Fibroblast of lung (primary cell): ENCODE measurements at regions not wholly inside any gene's neighbourhood (a gene's known extent, or its start where the extent isn't known, plus 50 kb on each side); places are given as distances from the start of the nearest gene placed in this dataset.

Experiments used
- DNase-seq, 2 donors: peaks; one replicate each; pipeline versions ENCODE4 v3.0.0 to v3.0.0-alpha.2; 2010; ENCODE audit warnings: low read depth in 2 of 2
- H2AFZ ChIP-seq: 2 replicates; pipeline ENCODE4 v1.5.1; 2012; ENCODE audit warnings: low read length, control low read depth, inconsistent platforms
- H3K27ac ChIP-seq: 2 replicates; pipeline ENCODE4 v1.5.1; 2011; ENCODE audit warnings: low read length, control low read depth; ENCODE audit not compliant: insufficient read depth
- H3K27me3 ChIP-seq: 2 replicates; pipeline ENCODE4 v1.5.1; 2011; ENCODE audit warnings: mild to moderate bottlenecking, low read length; ENCODE audit not compliant: control insufficient read depth, insufficient read depth
- H3K36me3 ChIP-seq: 2 replicates; pipeline ENCODE4 v1.5.1; 2011; ENCODE audit warnings: low read length; ENCODE audit not compliant: control insufficient read depth, insufficient read depth
- H3K4me1 ChIP-seq: 2 replicates; pipeline ENCODE4 v1.5.1; 2011; ENCODE audit warnings: low read length; ENCODE audit not compliant: control insufficient read depth, insufficient read depth; ENCODE audit errors: extremely low read depth
- H3K4me2 ChIP-seq: 2 replicates; pipeline ENCODE4 v1.5.1; 2011; ENCODE audit warnings: low read length, control low read depth; ENCODE audit not compliant: insufficient read depth; ENCODE audit errors: extremely low read depth
- H3K4me3 ChIP-seq, 4 experiments: fragments of 200-600 bp in 1 of 4; sonication (generic) in 1 of 4; replicated peaks in 1 of 4; 2 replicates each; pipeline ENCODE4 v1.5.1; 2011 to 2016; ENCODE audit warnings: low read length in 4 of 4, low read depth in 3 of 4, mild to moderate bottlenecking in 3 of 4, control low read depth in 2 of 4, inconsistent platforms in 1 of 4, mixed read lengths in 1 of 4; ENCODE audit not compliant: insufficient read depth in 1 of 4; ENCODE audit errors: control extremely low read depth in 1 of 4
- H3K79me2 ChIP-seq: 2 replicates; pipeline ENCODE4 v1.5.1; 2012; ENCODE audit warnings: mild to moderate bottlenecking, low read length, inconsistent platforms; ENCODE audit not compliant: control insufficient read depth, insufficient read depth
- H3K9ac ChIP-seq: 2 replicates; pipeline ENCODE4 v1.5.1; 2011; ENCODE audit warnings: mild to moderate bottlenecking, low read length, control low read depth; ENCODE audit not compliant: insufficient read depth
- H3K9me3 ChIP-seq: 2 replicates; pipeline ENCODE4 v1.5.1; 2012; ENCODE audit warnings: low read depth, low read length; ENCODE audit not compliant: control insufficient read depth, insufficient read depth
- H4K20me1 ChIP-seq: 2 replicates; pipeline ENCODE4 v1.5.1; 2011; ENCODE audit warnings: low read length; ENCODE audit not compliant: control insufficient read depth, insufficient read depth; ENCODE audit errors: extremely low read depth
- EZH2 ChIP-seq: IDR thresholded peaks from 2 replicates; pipeline ENCODE4 v1.5.1; 2012; ENCODE audit warnings: low read length, control low read depth, mild to moderate bottlenecking; ENCODE audit errors: missing control alignments
- TF ChIP-seq, protein P1 (sequence below), 2 donors: IDR thresholded peaks in 1 of 2; conservative IDR thresholded peaks in 1 of 2; 1 replicate in 1 of 2; 2 replicates in 1 of 2; pipeline ENCODE4 v1.5.1; 2011 to 2012; ENCODE audit warnings: low read length in 2 of 2, control low read depth in 1 of 2, inconsistent platforms in 1 of 2, low read depth in 1 of 2, mild to moderate bottlenecking in 1 of 2

DNA sequence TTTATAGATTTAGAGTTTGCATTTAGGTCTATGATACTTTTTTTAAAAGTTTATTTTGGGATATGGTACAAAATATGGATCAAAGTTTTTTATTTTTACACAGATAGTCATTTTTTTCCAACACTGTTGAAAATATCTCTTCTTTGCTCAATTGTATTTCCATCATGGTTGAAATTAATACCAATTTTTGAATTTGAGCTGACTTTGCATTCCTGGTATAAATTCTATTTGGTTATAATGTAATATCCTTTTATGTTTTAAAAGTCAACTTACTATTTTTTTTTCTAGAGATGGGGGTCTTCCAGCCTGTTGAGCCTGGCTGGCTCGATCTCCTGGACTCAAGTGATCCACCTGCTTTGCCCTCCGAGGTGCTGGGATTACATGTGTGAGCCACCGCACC is 620.1 kb downstream of the OLFM4 start:
- Histone ChIP-seq H2AFZ (no peak overlapping the region), H3K4me1 (no peaks in the 10 kb centered on the region), H4K20me1 (no peaks in the 10 kb centered on the region), H3K9me3 (no peaks in the 10 kb centered on the region), H3K27ac (no peak overlapping the region), H3K27me3 (no peaks in the 10 kb centered on the region), H3K4me2 (no peak overlapping the region), H3K36me3 (no peaks in the 10 kb centered on the region), H3K79me2 (no peaks in the 10 kb centered on the region), H3K9ac (no peak overlapping the region), H3K4me3 (no peak overlapping the region)
- TF ChIP-seq, protein P1, sequence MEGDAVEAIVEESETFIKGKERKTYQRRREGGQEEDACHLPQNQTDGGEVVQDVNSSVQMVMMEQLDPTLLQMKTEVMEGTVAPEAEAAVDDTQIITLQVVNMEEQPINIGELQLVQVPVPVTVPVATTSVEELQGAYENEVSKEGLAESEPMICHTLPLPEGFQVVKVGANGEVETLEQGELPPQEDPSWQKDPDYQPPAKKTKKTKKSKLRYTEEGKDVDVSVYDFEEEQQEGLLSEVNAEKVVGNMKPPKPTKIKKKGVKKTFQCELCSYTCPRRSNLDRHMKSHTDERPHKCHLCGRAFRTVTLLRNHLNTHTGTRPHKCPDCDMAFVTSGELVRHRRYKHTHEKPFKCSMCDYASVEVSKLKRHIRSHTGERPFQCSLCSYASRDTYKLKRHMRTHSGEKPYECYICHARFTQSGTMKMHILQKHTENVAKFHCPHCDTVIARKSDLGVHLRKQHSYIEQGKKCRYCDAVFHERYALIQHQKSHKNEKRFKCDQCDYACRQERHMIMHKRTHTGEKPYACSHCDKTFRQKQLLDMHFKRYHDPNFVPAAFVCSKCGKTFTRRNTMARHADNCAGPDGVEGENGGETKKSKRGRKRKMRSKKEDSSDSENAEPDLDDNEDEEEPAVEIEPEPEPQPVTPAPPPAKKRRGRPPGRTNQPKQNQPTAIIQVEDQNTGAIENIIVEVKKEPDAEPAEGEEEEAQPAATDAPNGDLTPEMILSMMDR (conservative IDR thresholded peaks at IDR 0.05 in 1 of 2, IDR thresholded peaks at IDR 0.05 in 1 of 2; ENCODE audit: low read depth in 1 of 2, low read length in 2 of 2): no peak
- no peak for TF ChIP-seq EZH2
- DNase-seq: no peak

DNA sequence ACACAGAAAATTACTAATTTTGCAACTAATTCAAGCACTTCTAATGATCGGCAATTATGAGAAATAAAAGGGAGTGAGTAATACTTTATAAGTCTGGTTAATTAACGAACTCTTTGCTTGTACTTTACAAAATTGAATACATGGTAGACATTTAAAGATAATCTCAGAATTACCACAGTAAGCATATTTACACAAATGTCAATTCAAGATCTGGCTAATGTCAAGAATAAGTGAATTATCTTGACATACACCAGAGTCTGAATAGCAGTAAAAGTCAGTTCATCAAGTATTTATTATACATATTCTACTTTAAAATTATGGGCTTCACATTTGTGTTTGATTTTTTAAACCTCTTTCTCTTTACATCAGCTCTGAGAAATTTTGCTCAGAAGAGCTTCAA is 643.4 kb downstream of the OLFM4 start:
- H3K4me3 ChIP-seq: no peak overlapping the region
- H3K9me3 ChIP-seq: no peaks in the 10 kb centered on the region
- H3K27ac ChIP-seq: no peak overlapping the region
- no peaks in the 10 kb centered on the region for H3K27me3 ChIP-seq
- H3K36me3 ChIP-seq: no peaks in the 10 kb centered on the region
- no peaks in the 10 kb centered on the region for H3K4me1 ChIP-seq
- no peak overlapping the region for H2AFZ ChIP-seq
- TF ChIP-seq EZH2: no peak
- TF ChIP-seq, protein P1 (conservative IDR thresholded peaks at IDR 0.05 in 1 of 2, IDR thresholded peaks at IDR 0.05 in 1 of 2; ENCODE audit: low read depth in 1 of 2, low read length in 2 of 2): no peak
- H4K20me1 ChIP-seq: no peaks in the 10 kb centered on the region
- H3K4me2 ChIP-seq: no peak overlapping the region
- no peaks in the 10 kb centered on the region for H3K79me2 ChIP-seq
- no peak for DNase-seq
- H3K9ac ChIP-seq: no peak overlapping the region

DNA sequence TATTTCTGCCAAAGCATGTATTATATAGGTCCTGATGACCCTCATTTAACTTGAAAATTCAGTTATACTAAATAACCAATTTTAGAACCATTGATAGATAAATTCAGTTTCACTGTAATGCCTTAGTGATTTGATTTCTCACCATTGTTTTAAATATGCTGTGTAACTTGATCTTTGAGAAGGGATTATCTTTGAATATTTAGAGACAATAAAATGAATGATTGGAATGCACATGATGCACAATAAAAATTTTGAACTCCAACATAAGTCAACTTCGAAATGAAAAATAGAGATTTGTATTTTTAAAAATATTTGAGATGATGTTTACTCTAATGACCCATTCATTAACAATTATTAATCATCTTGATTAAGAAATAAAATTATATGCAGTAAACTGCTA is 654.5 kb downstream of the OLFM4 start:
- Histone ChIP-seq H3K79me2 (no peaks in the 10 kb centered on the region), H3K4me1 (no peaks in the 10 kb centered on the region), H3K27ac (no peak overlapping the region), H3K4me2 (no peak overlapping the region), H3K27me3 (no peaks in the 10 kb centered on the region), H3K9ac (no peak overlapping the region), H4K20me1 (no peaks in the 10 kb centered on the region), H3K4me3 (no peak overlapping the region), H2AFZ (no peak overlapping the region), H3K9me3 (no peaks in the 10 kb centered on the region), H3K36me3 (no peaks in the 10 kb centered on the region)
- TF ChIP-seq EZH2: no peak
- TF ChIP-seq, protein P1 (conservative IDR thresholded peaks at IDR 0.05 in 1 of 2, IDR thresholded peaks at IDR 0.05 in 1 of 2; ENCODE audit: low read depth in 1 of 2, low read length in 2 of 2): no peak
- DNase-seq: no peak
